Endothelial cell of umbilical vein (primary cell): ENCODE measurements at regions not wholly inside any gene's neighbourhood (a gene's known extent, or its start where the extent isn't known, plus 50 kb on each side); places are given as distances from the start of the nearest gene placed in this dataset.

Source experiments
- BruUV-seq: library from RNA; stranded (reverse); fragments of 400-500 nt; replicated peaks from 2 replicates; lab custom pipeline; 2021; lab: Mats Ljungman, UMichigan
- CTCF ChIA-PET: fragments of 300-600, 350-600 bp; sonication (Branson Sonifier 250); formaldehyde crosslinking; loops from one replicate; lab custom pipeline; 2021; ENCODE audit warnings: antibody characterized with exemption, inconsistent platforms; lab: Charles Lee
- POLR2A ChIA-PET: fragments of 300-600, 350-600 bp; sonication (Branson Sonifier 250); formaldehyde crosslinking; loops from one replicate; lab custom pipeline; 2021; ENCODE audit warnings: antibody characterized with exemption, inconsistent platforms; lab: Charles Lee
- DNase-seq: peaks from one replicate; pipeline ENCODE4 v3.0.0-alpha.2; 2011; ENCODE audit warnings: low read depth, low spot score
- FAIRE-seq: peaks from 2 replicates; lab custom pipeline; 2011; peaks lifted over from hg19 to GRCh38; lab: Jason Lieb, UNC
- H2AFZ ChIP-seq: 2 replicates; pipeline ENCODE4 v1.6.0; 2012; ENCODE audit warnings: low read depth, low read length, control low read depth, inconsistent platforms
- H3K27ac ChIP-seq: 2 replicates; pipeline ENCODE4 v1.5.1; 2011; ENCODE audit warnings: low read depth, mild to moderate bottlenecking, control low read depth, low read length, moderate library complexity; ENCODE audit not compliant: insufficient read depth
- H3K27me3 ChIP-seq, 2 experiments: 2 replicates each; pipeline versions ENCODE4 v1.6.0 to v1.6.1; 2011; ENCODE audit warnings: low read length in 2 of 2, mixed read lengths in 1 of 2; ENCODE audit not compliant: control insufficient read depth in 2 of 2, insufficient read depth in 2 of 2
- H3K36me3 ChIP-seq, 2 experiments: 2 replicates in 1 of 2; 3 replicates in 1 of 2; pipeline ENCODE4 v1.5.1; 2011; ENCODE audit warnings: low read length in 2 of 2, mild to moderate bottlenecking in 1 of 2, moderate library complexity in 1 of 2; ENCODE audit not compliant: control insufficient read depth in 2 of 2, insufficient read depth in 2 of 2; ENCODE audit errors: extremely low read depth in 1 of 2
- H3K4me1 ChIP-seq: 3 replicates; pipeline ENCODE4 v1.5.1; 2011; ENCODE audit warnings: mild to moderate bottlenecking, low read length; ENCODE audit not compliant: control insufficient read depth, insufficient read depth; ENCODE audit errors: extremely low read depth
- H3K4me2 ChIP-seq: 2 replicates; pipeline ENCODE4 v1.6.1; 2011; ENCODE audit warnings: low read length, control low read depth, mixed read lengths; ENCODE audit not compliant: insufficient read depth
- H3K4me3 ChIP-seq, 3 experiments: fragments of 200-600 bp in 1 of 3; sonication (generic), shearing (Covaris generic) in 1 of 3; replicated peaks in 1 of 3; 2 replicates each; pipeline ENCODE4 v1.5.1; 2011 to 2016; ENCODE audit warnings: control low read depth in 3 of 3, low read length in 3 of 3, mild to moderate bottlenecking in 2 of 3, inconsistent platforms in 1 of 3, low read depth in 1 of 3, moderate library complexity in 1 of 3; ENCODE audit not compliant: insufficient read depth in 1 of 3
- H3K79me2 ChIP-seq: 2 replicates; pipeline ENCODE4 v1.6.0; 2012; ENCODE audit warnings: low read length, inconsistent platforms; ENCODE audit not compliant: control insufficient read depth, insufficient read depth
- H3K9ac ChIP-seq: replicated peaks from 2 replicates; pipeline ENCODE3; 2011; ENCODE audit warnings: low read length, control low read depth; ENCODE audit not compliant: insufficient read depth; ENCODE audit errors: extremely low read depth
- H3K9me1 ChIP-seq: replicated peaks from 3 replicates; pipeline ENCODE4 v1.6.0; 2011; ENCODE audit warnings: mild to moderate bottlenecking, low read length; ENCODE audit not compliant: control insufficient read depth, insufficient read depth; ENCODE audit errors: extremely low read depth
- H3K9me3 ChIP-seq: replicated peaks from 2 replicates; pipeline ENCODE4 v1.5.1; 2012; ENCODE audit warnings: low read length, inconsistent platforms; ENCODE audit not compliant: control insufficient read depth, insufficient read depth
- H4K20me1 ChIP-seq: replicated peaks from 2 replicates; pipeline ENCODE3; 2011; ENCODE audit warnings: mild to moderate bottlenecking, low read length; ENCODE audit not compliant: control insufficient read depth, insufficient read depth; ENCODE audit errors: extremely low read depth
- CTCF ChIP-seq, 2 donors: IDR thresholded peaks; 1 replicate in 1 of 2; 2 replicates in 1 of 2; pipeline ENCODE4 v1.5.1; 2011; ENCODE audit warnings: low read length in 2 of 2, mild to moderate bottlenecking in 2 of 2, moderate library complexity in 2 of 2, control low read depth in 1 of 2, inconsistent platforms in 1 of 2, low read depth in 1 of 2; ENCODE audit not compliant: insufficient read depth in 1 of 2; ENCODE audit errors: extremely low read depth in 1 of 2
- EZH2 ChIP-seq: IDR thresholded peaks from 2 replicates; pipeline ENCODE4 v1.6.1; 2012; ENCODE audit warnings: borderline replicate concordance, low read depth, mild to moderate bottlenecking, moderate library complexity, low read length, inconsistent platforms; ENCODE audit not compliant: severe bottlenecking
- FOS ChIP-seq: IDR thresholded peaks from 2 replicates; pipeline ENCODE4 v1.6.1; 2011; ENCODE audit warnings: mild to moderate bottlenecking, low read length, moderate library complexity, borderline replicate concordance; ENCODE audit not compliant: insufficient read depth
- GATA2 ChIP-seq: IDR thresholded peaks from 2 replicates; pipeline ENCODE4 v1.7.0; 2011; ENCODE audit warnings: low read depth, mild to moderate bottlenecking, moderate library complexity, mixed read lengths, low read length; ENCODE audit not compliant: insufficient read length, insufficient read depth
- JUN ChIP-seq: IDR thresholded peaks from 2 replicates; pipeline ENCODE4 v1.6.1; 2011; ENCODE audit warnings: borderline replicate concordance, low read depth; ENCODE audit not compliant: insufficient read length, insufficient read depth
- MYC ChIP-seq: IDR thresholded peaks from one replicate; pipeline ENCODE4 v1.6.1; 2011; ENCODE audit warnings: mild to moderate bottlenecking, low read depth, low read length
- POLR2A ChIP-seq: IDR thresholded peaks from 2 replicates; pipeline ENCODE4 v1.6.1; 2012; ENCODE audit warnings: low read depth, mild to moderate bottlenecking, control low read depth, low read length
- POLR2AphosphoS5 ChIP-seq: IDR thresholded peaks from 2 replicates; pipeline ENCODE4 v1.6.1; 2012; ENCODE audit warnings: low read depth, mild to moderate bottlenecking, control low read depth, low read length, moderate library complexity; ENCODE audit not compliant: insufficient read depth
- dilution Hi-C: fragments of 300-500 bp; cut with MboI; formaldehyde crosslinking; loops from one replicate; pipeline ENCODE4 v1.15.0; 2019; ENCODE audit warnings: low sequenced_read_pairs; ENCODE audit not compliant: extremely low pct_ligation_motif_present
- intact Hi-C: fragments of 100-400 bp; cut with micrococcal nuclease; formaldehyde crosslinking; loops from one replicate; pipeline ENCODE4 v1.10.0; 2022
- TF ChIP-seq, protein P1 (sequence below): IDR thresholded peaks from 2 replicates; pipeline ENCODE4 v1.6.1; 2011; ENCODE audit not compliant: insufficient read depth, insufficient read length

- Histone ChIP-seq H3K36me3 (no peaks in the 10 kb centered on the region), H3K9me1 (no peaks in the 10 kb centered on the region), H3K4me3 (no peak overlapping the region), H3K9me3 (no peaks in the 10 kb centered on the region), H3K4me1 (no peaks in the 10 kb centered on the region), H3K79me2 (no peaks in the 10 kb centered on the region), H3K27me3 (no peaks in the 10 kb centered on the region), H2AFZ (no peak overlapping the region), H3K4me2 (no peak overlapping the region), H4K20me1 (no peaks in the 10 kb centered on the region), H3K27ac (no peak overlapping the region), H3K9ac (no peak overlapping the region)
- no peak for DNase-seq
- BruUV-seq = no TSS peak
- ChIA-PET POLR2A (no interaction called here), CTCF (no interaction called here)
- TF ChIP-seq, protein P1, sequence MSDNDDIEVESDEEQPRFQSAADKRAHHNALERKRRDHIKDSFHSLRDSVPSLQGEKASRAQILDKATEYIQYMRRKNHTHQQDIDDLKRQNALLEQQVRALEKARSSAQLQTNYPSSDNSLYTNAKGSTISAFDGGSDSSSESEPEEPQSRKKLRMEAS = no peak
- TF ChIP-seq EZH2 (no peak), GATA2 (no peak)
- intact Hi-C loops = no loop called here
- dilution Hi-C loops = no loop called here
- no peak for FAIRE-seq
These were observed 730.3 kb downstream of the ZNF385D start for GRCh38 chr3:21020681-21021080.

DNA sequence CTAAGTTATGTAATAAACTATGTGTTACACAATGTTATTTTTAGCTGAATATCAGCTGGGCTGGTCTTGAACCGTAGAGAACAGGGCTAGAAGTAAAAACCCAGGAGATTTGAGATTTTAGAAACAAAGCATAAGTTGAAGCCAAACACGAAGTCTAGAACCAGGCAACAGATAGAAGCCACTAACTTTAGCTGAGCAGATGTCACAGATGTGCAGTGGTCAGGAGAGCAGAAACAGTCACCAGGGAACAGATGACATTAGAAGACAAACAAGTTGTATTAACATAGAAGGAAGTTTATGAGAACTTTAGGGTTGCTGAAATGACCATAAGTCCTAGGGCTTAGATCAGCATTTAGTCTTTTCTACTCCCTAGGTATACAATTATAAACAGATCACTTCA lies 731.0 kb downstream of the ZNF385D start:
- DNase-seq = no peak
- H3K79me2 ChIP-seq = no peaks in the 10 kb centered on the region
- H3K4me2 ChIP-seq = no peak overlapping the region
- H4K20me1 ChIP-seq = no peaks in the 10 kb centered on the region
- H3K9me1 ChIP-seq = no peaks in the 10 kb centered on the region
- no peaks in the 10 kb centered on the region for H3K4me1 ChIP-seq
- H3K9ac ChIP-seq = no peak overlapping the region
- no peaks in the 10 kb centered on the region for H3K27me3 ChIP-seq
- intact Hi-C loops (no loop called here), dilution Hi-C loops (no loop called here)
- H3K9me3 ChIP-seq = no peaks in the 10 kb centered on the region
- H3K36me3 ChIP-seq = no peaks in the 10 kb centered on the region
- ChIA-PET POLR2A (no interaction called here), CTCF (no interaction called here)
- no TSS peak for BruUV-seq
- no peak overlapping the region for H2AFZ ChIP-seq
- no peak overlapping the region for H3K27ac ChIP-seq
- H3K4me3 ChIP-seq = no peak overlapping the region
- TF ChIP-seq MYC (no peak), FOS (no peak), GATA2 (no peak), POLR2AphosphoS5 (no peak), JUN (no peak), EZH2 (no peak), POLR2A (no peak), CTCF (IDR thresholded peaks at IDR 0.05; ENCODE audit: extremely low read depth in 1 of 2, insufficient read depth in 1 of 2, low read depth in 1 of 2, low read length in 2 of 2) (no peak)
- TF ChIP-seq, protein P1 = no peak
- FAIRE-seq = no peak
